Choroid plexus epithelial cell (primary cell): ENCODE measurements at regions not wholly inside any gene's neighbourhood (a gene's known extent, or its start where the extent isn't known, plus 50 kb on each side); places are given as distances from the start of the nearest gene placed in this dataset.
"Not testable (repeated sequence)": the region's sequence is repeated elsewhere in the genome, so short reads cannot be mapped to it uniquely, and the experiment has no call there.

Source experiments
- DNase-seq: peaks from one replicate; pipeline ENCODE4 v3.0.0-alpha.2; 2010; ENCODE audit warnings: low read depth
- H3K4me3 ChIP-seq: 2 replicates; pipeline ENCODE4 v1.5.1; 2011; ENCODE audit warnings: low read depth, mild to moderate bottlenecking, control low read depth, low read length, moderate library complexity
- TF ChIP-seq, protein P1 (sequence below): conservative IDR thresholded peaks from 2 replicates; pipeline ENCODE4 v1.5.1; 2011; ENCODE audit warnings: low read depth, mild to moderate bottlenecking, control low read depth, inconsistent platforms, low read length, moderate library complexity

DNA sequence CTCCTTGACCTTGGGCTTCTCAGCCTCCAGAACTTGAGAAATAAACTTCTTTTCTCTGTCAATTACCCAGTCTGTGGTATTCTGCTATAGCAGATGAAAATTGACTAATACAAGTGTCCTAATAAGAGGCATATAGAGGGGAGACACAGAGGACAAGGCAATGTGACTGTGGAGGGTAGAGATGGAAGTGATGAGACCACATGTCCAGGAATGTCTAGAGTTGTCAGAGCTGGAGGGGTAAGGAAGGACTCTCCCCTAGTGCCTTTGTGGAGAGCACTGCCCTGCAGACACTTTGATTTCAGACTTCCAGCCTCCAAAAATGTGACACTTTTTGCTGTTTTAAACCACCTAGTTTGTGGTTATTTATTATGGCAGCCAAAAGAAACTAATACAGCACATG, 74.4 kb downstream of the ACKR3 start:
- H3K4me3 ChIP-seq = no peak overlapping the region
- DNase-seq = no peak
- TF ChIP-seq, protein P1, sequence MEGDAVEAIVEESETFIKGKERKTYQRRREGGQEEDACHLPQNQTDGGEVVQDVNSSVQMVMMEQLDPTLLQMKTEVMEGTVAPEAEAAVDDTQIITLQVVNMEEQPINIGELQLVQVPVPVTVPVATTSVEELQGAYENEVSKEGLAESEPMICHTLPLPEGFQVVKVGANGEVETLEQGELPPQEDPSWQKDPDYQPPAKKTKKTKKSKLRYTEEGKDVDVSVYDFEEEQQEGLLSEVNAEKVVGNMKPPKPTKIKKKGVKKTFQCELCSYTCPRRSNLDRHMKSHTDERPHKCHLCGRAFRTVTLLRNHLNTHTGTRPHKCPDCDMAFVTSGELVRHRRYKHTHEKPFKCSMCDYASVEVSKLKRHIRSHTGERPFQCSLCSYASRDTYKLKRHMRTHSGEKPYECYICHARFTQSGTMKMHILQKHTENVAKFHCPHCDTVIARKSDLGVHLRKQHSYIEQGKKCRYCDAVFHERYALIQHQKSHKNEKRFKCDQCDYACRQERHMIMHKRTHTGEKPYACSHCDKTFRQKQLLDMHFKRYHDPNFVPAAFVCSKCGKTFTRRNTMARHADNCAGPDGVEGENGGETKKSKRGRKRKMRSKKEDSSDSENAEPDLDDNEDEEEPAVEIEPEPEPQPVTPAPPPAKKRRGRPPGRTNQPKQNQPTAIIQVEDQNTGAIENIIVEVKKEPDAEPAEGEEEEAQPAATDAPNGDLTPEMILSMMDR = no peak

DNA sequence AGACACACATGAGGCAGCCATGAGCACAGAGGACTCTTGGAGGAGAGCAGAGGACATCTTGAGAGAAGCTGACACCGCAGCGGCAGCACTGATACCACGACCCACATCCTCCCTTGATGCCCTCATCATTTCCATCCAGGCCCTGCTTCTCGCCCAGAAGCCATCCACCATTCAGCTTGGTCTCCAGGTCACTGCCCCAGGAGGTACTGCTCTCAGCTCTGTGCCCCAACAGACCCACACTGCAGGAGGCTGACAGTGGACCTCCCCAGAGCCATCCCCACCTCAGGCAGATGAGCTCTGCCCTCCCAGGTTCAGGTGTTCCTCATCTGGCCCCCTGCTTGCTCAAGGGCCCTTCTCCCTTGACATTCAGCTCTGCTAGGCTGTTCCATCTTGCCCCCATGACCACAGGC, 74.9 kb downstream of the ACKR3 start:
- DNase-seq = no peak
- TF ChIP-seq, protein P1 = no peak
- no peak overlapping the region for H3K4me3 ChIP-seq

DNA sequence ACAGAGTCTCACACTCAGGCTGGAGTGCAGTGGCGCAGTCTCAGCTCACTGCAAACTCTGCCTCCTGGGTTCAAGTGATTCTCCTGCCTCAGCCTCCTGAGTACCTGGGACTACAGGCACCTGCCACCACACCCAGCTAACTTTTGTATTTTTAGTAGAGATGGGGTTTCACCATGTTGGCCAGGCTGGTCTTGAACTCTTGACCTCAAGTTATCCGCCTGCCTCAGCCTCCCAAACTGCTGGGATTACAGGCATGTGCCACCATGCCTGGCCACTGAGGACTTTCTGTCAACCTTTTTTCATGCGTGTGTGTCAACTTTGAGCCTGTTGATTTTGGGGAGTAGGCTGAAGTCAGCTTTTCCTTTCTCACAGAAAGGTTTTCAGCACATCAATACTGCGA, 75.5 kb downstream of the ACKR3 start:
- H3K4me3 ChIP-seq, DNase-seq: not testable (repeated sequence)

DNA sequence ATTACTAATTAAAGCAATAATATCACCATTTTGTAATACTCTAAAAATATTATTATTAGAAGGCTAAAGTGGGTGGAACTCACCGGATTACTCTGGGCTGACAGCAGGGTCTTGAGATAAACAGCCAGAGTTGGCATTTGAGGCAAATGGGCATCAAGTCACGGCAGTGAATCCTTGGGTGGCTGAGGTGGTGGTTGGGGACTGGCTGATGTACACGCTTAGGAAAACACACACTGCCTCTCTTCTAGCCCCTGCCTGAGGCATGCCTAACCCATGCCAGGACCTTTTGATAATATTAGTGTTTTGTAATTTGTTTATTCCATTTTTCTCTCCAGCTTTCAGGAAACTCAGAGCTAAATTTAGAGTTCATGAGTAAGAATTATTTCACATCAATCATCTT, 76.8 kb downstream of the ACKR3 start:
- DNase-seq = no peak
- no peak overlapping the region for H3K4me3 ChIP-seq
- TF ChIP-seq, protein P1 = no peak

DNA sequence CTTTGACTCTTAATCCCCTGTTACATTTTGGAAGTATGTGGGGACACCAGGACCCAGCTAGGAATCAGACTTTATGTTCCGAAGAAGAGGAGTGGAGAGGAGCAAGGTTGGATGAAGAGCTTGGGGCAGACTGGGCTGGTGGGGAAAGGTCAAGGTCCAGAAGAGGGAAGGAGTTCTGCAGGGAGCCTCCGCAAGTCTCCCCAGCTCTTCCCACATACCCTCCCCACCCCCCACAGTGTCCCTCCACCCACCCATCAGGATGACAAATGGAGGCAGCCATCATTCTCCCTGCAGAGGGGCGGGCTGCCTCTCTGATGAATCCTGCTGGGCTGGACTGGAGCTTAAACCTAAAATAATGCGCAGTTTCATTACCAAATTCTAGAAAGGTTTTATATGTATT, 77.2 kb downstream of the ACKR3 start:
- H3K4me3 ChIP-seq = no peak overlapping the region
- no peak for DNase-seq
- TF ChIP-seq, protein P1 = no peak

DNA sequence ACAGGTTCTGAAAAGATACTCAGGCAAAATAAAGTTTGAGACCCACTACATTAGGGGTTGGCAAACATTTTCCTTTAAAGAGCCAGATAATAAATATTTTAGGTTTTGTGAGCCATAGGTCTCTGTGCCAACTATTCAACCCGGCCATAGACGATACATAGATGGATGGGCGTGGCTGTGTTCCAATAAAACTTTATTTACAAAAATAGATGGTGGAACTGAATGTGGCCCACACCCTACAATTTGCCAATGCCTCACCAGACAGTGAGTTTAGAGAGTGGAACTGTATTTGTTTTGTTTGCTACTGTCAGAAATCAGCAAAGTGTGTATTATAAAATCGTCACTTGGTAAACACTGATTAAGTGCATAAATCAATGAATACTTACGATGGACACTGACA, 78.0 kb downstream of the ACKR3 start:
- TF ChIP-seq, protein P1 = no peak
- DNase-seq = no peak
- no peak overlapping the region for H3K4me3 ChIP-seq

DNA sequence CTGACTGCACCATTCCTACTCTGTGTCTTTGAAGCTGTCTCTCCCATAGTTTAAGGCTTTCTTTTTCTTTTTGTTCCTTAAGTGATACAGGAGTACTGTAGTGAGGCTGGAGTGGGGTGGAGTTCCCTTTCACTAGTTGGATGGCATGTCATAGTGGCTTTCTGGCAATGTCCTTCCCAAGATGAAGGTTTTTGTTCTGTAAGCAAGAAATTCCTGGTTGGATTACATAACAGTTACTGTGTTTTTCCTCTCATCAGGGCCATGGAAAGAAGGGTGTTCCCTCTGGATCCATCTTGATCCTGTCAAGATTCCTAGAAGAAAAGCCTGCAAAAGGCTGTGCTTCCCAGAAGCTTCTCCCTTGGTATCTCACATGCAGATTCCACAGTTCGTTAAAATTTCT, 84.2 kb downstream of the ACKR3 start:
- no peak overlapping the region for H3K4me3 ChIP-seq
- TF ChIP-seq, protein P1 = no peak
- no peak for DNase-seq

DNA sequence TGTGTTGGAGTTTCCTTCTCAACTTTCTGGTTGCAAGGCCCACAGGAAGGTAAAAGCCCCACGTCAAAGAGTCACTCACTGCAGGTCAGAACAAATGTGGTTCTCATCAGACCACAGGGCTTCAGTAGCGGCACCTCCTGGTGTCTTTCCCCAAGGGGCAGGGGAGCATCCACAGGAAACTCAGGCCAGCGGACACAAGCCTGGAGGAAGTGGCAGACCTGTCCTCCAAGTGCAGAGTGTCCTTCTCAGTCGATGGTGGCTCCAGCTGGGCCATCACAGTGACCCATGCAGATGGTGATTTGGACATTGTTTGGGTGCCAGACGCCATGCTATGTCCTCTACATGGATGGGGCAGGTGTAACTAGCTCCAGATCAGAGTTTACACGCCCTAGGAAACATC, 84.9 kb downstream of the ACKR3 start:
- DNase-seq = no peak
- no peak overlapping the region for H3K4me3 ChIP-seq
- TF ChIP-seq, protein P1 = no peak
